SH-SY5Y (cell line): ENCODE measurements at regions not wholly inside any gene's neighbourhood (a gene's known extent, or its start where the extent isn't known, plus 50 kb on each side); places are given as distances from the start of the nearest gene placed in this dataset.

Source experiments
- GATA2 ChIP-seq: IDR thresholded peaks from 2 replicates; pipeline ENCODE4 v1.6.1; 2011; ENCODE audit warnings: mild to moderate bottlenecking, low read depth, low read length
- GATA3 ChIP-seq: IDR thresholded peaks from 2 replicates; pipeline ENCODE4 v1.6.1; 2011; ENCODE audit warnings: low read depth, mild to moderate bottlenecking, low read length, moderate library complexity

DNA sequence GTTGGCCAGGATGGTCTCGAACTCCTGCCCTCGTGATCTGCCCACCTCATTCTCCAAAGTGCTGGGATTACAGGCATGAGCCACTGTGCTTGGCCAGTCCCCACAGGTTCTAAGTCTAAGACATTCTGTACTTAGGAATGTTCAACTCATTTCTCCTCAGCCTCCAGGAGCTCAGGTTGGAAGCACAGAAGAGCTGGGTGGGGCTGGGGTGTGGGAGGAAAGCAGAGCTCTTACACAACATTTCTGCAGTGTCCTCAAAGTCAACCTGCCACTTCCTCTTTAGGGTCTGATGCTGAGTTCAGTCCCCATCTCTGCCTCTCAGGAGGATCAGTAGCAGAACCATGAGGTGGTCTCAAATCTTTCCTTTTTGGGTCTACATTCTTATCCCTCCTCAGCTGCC lies 75.5 kb downstream of the MRPL46 start:
- TF ChIP-seq GATA2 (no peak), GATA3 (no peak)
